Osteoblast (primary cell): ENCODE measurements at regions not wholly inside any gene's neighbourhood (a gene's known extent, or its start where the extent isn't known, plus 50 kb on each side); places are given as distances from the start of the nearest gene placed in this dataset.
"Not testable (repeated sequence)": the region's sequence is repeated elsewhere in the genome, so short reads cannot be mapped to it uniquely, and the experiment has no call there.

Source experiments
- DNase-seq: peaks from one replicate; pipeline ENCODE4 v3.0.0; 2011; ENCODE audit warnings: low spot score, mixed read lengths; ENCODE audit not compliant: insufficient read length; ENCODE audit errors: missing footprints
- H2AFZ ChIP-seq: 2 replicates; pipeline ENCODE4 v1.6.0; 2011; ENCODE audit warnings: mild to moderate bottlenecking, low read length
- H3K27ac ChIP-seq: 2 replicates; pipeline ENCODE4 v1.5.1; 2011; ENCODE audit warnings: mild to moderate bottlenecking, low read depth, low read length, moderate library complexity
- H3K27me3 ChIP-seq: 2 replicates; pipeline ENCODE4 v1.6.0; 2012; ENCODE audit warnings: mild to moderate bottlenecking, control low read depth, inconsistent platforms, low read length, moderate library complexity; ENCODE audit not compliant: insufficient read depth
- H3K36me3 ChIP-seq: 2 replicates; pipeline ENCODE4 v1.5.1; 2011; ENCODE audit warnings: mild to moderate bottlenecking, low read length, control low read depth, moderate library complexity; ENCODE audit not compliant: insufficient read depth
- H3K4me1 ChIP-seq: 2 replicates; pipeline ENCODE4 v1.5.1; 2011; ENCODE audit warnings: mild to moderate bottlenecking, low read length, control low read depth, moderate library complexity; ENCODE audit not compliant: insufficient read depth
- H3K4me2 ChIP-seq: 2 replicates; pipeline ENCODE4 v1.6.0; 2011; ENCODE audit warnings: mild to moderate bottlenecking, low read length; ENCODE audit not compliant: insufficient read depth
- H3K4me3 ChIP-seq: fragments of 200-600 bp; sonication (generic); 3 replicates; pipeline ENCODE4 v1.5.1; 2012; ENCODE audit warnings: mild to moderate bottlenecking, low read length, inconsistent platforms; ENCODE audit not compliant: insufficient read depth
- H3K79me2 ChIP-seq: 2 replicates; pipeline ENCODE4 v1.6.0; 2012; ENCODE audit warnings: mild to moderate bottlenecking, low read length, control low read depth, inconsistent platforms; ENCODE audit not compliant: insufficient read depth
- H3K9me3 ChIP-seq: 2 replicates; pipeline ENCODE4 v1.5.1; 2011; ENCODE audit warnings: low read depth, low read length, control low read depth
- H4K20me1 ChIP-seq: 2 replicates; pipeline ENCODE4 v1.6.0; 2012; ENCODE audit warnings: mild to moderate bottlenecking, low read length, control low read depth; ENCODE audit not compliant: insufficient read depth
- CTCF ChIP-seq: IDR thresholded peaks from 2 replicates; pipeline ENCODE4 v1.5.1; 2011; ENCODE audit warnings: mild to moderate bottlenecking, low read depth, low read length, moderate library complexity; ENCODE audit errors: extremely low read depth

GRCh38 chr2:163943403-163944346, 207.9 kb upstream of the FIGN start:
- no peak for DNase-seq
- no peaks in the 10 kb centered on the region for H3K9me3 ChIP-seq
- no peak overlapping the region for H3K4me2 ChIP-seq
- no peaks in the 10 kb centered on the region for H3K4me1 ChIP-seq
- H3K27me3 ChIP-seq, result no peaks in the 10 kb centered on the region
- no peaks in the 10 kb centered on the region for H3K79me2 ChIP-seq
- no peak overlapping the region for H3K27ac ChIP-seq
- H3K36me3 ChIP-seq, result no peaks in the 10 kb centered on the region
- no peaks in the 10 kb centered on the region for H4K20me1 ChIP-seq
- no peak overlapping the region for H2AFZ ChIP-seq
- no peak for TF ChIP-seq CTCF
- no peak overlapping the region for H3K4me3 ChIP-seq

- Histone ChIP-seq H3K27ac (no peak overlapping the region), H3K79me2 (no peaks in the 10 kb centered on the region), H4K20me1 (no peaks in the 10 kb centered on the region), H3K4me3 (no peak overlapping the region), H2AFZ (no peak overlapping the region), H3K4me2 (no peak overlapping the region), H3K27me3 (no peaks in the 10 kb centered on the region), H3K36me3 (no peaks in the 10 kb centered on the region), H3K4me1 (no peaks in the 10 kb centered on the region), H3K9me3 (no peaks in the 10 kb centered on the region)
- no peak for DNase-seq
- no peak for TF ChIP-seq CTCF
Measured at GRCh38 chr2:163934131-163934530, 198.3 kb upstream of the FIGN start.

GRCh38 chr2:163919717-163920116, 183.9 kb upstream of the FIGN start:
- H4K20me1 ChIP-seq, result no peaks in the 10 kb centered on the region
- no peak overlapping the region for H3K4me3 ChIP-seq
- H3K27me3 ChIP-seq, result no peaks in the 10 kb centered on the region
- TF ChIP-seq CTCF, result no peak
- H2AFZ ChIP-seq, result no peak overlapping the region
- H3K9me3 ChIP-seq, result no peaks in the 10 kb centered on the region
- no peaks in the 10 kb centered on the region for H3K36me3 ChIP-seq
- H3K4me2 ChIP-seq, result peak overlapping the region; percentile 29
- DNase-seq, result no peak
- no peak overlapping the region for H3K27ac ChIP-seq
- H3K4me1 ChIP-seq, result no peaks in the 10 kb centered on the region
- no peaks in the 10 kb centered on the region for H3K79me2 ChIP-seq

GRCh38 chr2:163914486-163914885, 178.7 kb upstream of the FIGN start:
- H3K4me3 ChIP-seq, H3K4me2 ChIP-seq, H3K79me2 ChIP-seq, H3K27ac ChIP-seq, H3K36me3 ChIP-seq, H2AFZ ChIP-seq, H3K4me1 ChIP-seq, H3K9me3 ChIP-seq, H3K27me3 ChIP-seq, H4K20me1 ChIP-seq, DNase-seq: not testable (repeated sequence)

- H3K36me3 ChIP-seq, H3K4me3 ChIP-seq, H3K79me2 ChIP-seq, H4K20me1 ChIP-seq, H2AFZ ChIP-seq, DNase-seq, H3K4me2 ChIP-seq, H3K4me1 ChIP-seq, H3K9me3 ChIP-seq, H3K27ac ChIP-seq, H3K27me3 ChIP-seq: not testable (repeated sequence)
Measured at GRCh38 chr2:163913532-163913944, 177.7 kb upstream of the FIGN start.
